Adrenal gland (tissue), 5 donors: ENCODE measurements at regions not wholly inside any gene's neighbourhood (a gene's known extent, or its start where the extent isn't known, plus 50 kb on each side); places are given as distances from the start of the nearest gene placed in this dataset.

Experiments used
- POLR2A ChIP-seq, 2 donors: fragments of 450-650 bp; IDR thresholded peaks; one replicate each; pipeline ENCODE4 v1.6.1; 2017; ENCODE audit warnings: antibody characterized with exemption in 2 of 2, mild to moderate bottlenecking in 2 of 2, moderate library complexity in 1 of 2
- TF ChIP-seq, protein P1 (sequence below), 6 experiments: fragments of 450-650 bp in 4 of 6; fragments of 200-600 bp in 2 of 6; sonication (generic) in 1 of 6; IDR thresholded peaks; 1 replicate in 5 of 6; 2 replicates in 1 of 6; pipeline versions ENCODE4 v1.5.1 to v1.8.0; 2016 to 2021; ENCODE audit warnings: antibody characterized with exemption in 6 of 6, mild to moderate bottlenecking in 2 of 6, moderate library complexity in 1 of 6
- donor health status: DM: no; HTN: no; CAD: no.

DNA sequence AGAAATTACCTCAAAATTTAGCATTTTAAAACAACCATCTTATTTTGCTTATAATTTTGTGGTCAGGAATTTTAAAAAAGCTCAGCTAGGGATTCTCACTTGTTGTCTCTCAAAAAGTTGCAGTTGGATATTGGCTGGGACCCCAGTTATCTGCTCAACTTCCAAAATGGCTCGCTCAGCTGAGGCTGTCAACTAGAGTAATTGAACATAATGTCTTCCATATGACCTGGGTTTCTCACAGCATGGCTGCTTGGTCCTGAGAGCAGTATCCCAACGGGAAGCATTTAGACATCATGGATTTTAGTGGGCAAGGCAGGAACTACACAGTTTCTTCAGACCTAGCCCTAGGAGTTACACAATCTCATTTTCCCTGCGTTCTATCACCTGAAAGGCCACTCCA, 63.6 kb upstream of the SPEF2 start:
- TF ChIP-seq POLR2A (IDR thresholded peaks at IDR 0.05): no peak
- TF ChIP-seq, protein P1, sequence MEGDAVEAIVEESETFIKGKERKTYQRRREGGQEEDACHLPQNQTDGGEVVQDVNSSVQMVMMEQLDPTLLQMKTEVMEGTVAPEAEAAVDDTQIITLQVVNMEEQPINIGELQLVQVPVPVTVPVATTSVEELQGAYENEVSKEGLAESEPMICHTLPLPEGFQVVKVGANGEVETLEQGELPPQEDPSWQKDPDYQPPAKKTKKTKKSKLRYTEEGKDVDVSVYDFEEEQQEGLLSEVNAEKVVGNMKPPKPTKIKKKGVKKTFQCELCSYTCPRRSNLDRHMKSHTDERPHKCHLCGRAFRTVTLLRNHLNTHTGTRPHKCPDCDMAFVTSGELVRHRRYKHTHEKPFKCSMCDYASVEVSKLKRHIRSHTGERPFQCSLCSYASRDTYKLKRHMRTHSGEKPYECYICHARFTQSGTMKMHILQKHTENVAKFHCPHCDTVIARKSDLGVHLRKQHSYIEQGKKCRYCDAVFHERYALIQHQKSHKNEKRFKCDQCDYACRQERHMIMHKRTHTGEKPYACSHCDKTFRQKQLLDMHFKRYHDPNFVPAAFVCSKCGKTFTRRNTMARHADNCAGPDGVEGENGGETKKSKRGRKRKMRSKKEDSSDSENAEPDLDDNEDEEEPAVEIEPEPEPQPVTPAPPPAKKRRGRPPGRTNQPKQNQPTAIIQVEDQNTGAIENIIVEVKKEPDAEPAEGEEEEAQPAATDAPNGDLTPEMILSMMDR (IDR thresholded peaks at IDR 0.05): no peak
